Gastroesophageal sphincter (tissue), 4 donors: ENCODE measurements at regions not wholly inside any gene's neighbourhood (a gene's known extent, or its start where the extent isn't known, plus 50 kb on each side); places are given as distances from the start of the nearest gene placed in this dataset.

ENCODE experiments used
- ATAC-seq: fragments of 150-250 bp; one replicate; pipeline ENCODE4 v1.9.1; 2016; ENCODE audit warnings: mild to moderate bottlenecking, moderate library complexity
- H3K27ac ChIP-seq, 4 donors: fragments of 200-600 bp; sonication (generic) in 3 of 4; 1 replicate in 3 of 4; 2 replicates in 1 of 4; pipeline ENCODE4 v1.5.1; 2016 to 2019
- H3K27me3 ChIP-seq: fragments of 200-600 bp; sonication (generic); one replicate; pipeline ENCODE4 v1.5.1; 2019
- H3K36me3 ChIP-seq, 2 donors: fragments of 200-600 bp; sonication (generic); one replicate each; pipeline ENCODE4 v1.5.1; 2019; ENCODE audit warnings: control low read depth in 1 of 2
- H3K4me1 ChIP-seq, 3 donors: fragments of 200-600 bp; sonication (generic); 1 replicate in 2 of 3; 2 replicates in 1 of 3; pipeline ENCODE4 v1.5.1; 2016 to 2019; ENCODE audit warnings: control low read depth in 2 of 3
- H3K4me3 ChIP-seq, 2 donors: fragments of 200-600 bp; sonication (generic); one replicate each; pipeline ENCODE4 v1.5.1; 2019; ENCODE audit warnings: mild to moderate bottlenecking in 1 of 2, moderate library complexity in 1 of 2
- H3K9me3 ChIP-seq, 3 donors: fragments of 200-600 bp; sonication (generic); one replicate each; pipeline ENCODE4 v1.5.1; 2017 to 2019; ENCODE audit warnings: control low read depth in 2 of 3
- EP300 ChIP-seq: sonication (generic); formaldehyde crosslinking; IDR thresholded peaks from one replicate; pipeline ENCODE4 v1.6.1; 2017; ENCODE audit warnings: antibody characterized with exemption, mild to moderate bottlenecking
- POLR2A ChIP-seq, 2 donors: fragments of 450-650 bp; IDR thresholded peaks; one replicate each; pipeline ENCODE4 v1.6.1; 2017; ENCODE audit warnings: antibody characterized with exemption in 2 of 2, mild to moderate bottlenecking in 2 of 2, moderate library complexity in 1 of 2
- POLR2AphosphoS5 ChIP-seq: sonication (generic); formaldehyde crosslinking; IDR thresholded peaks from one replicate; pipeline ENCODE4 v1.6.1; 2017; ENCODE audit warnings: antibody characterized with exemption
- WGBS, 2 donors: methylation state at CpG; one replicate each; pipeline ENCODE4 v1.1.5; 2018; ENCODE audit warnings: low coverage in 1 of 2; 5-methylcytosine and 5-hydroxymethylcytosine counted together
- TF ChIP-seq, protein P1 (sequence below), 4 experiments: fragments of 200-600 bp in 2 of 4; fragments of 450-650 bp in 2 of 4; sonication (generic) in 1 of 4; IDR thresholded peaks; one replicate each; pipeline ENCODE4 v1.5.1; 2017 to 2019; ENCODE audit warnings: antibody characterized with exemption in 4 of 4, mild to moderate bottlenecking in 2 of 4, moderate library complexity in 2 of 4

GRCh38 chr1:219027146-219027673, 146.5 kb upstream of the LYPLAL1 start:
- no peak overlapping the region for H3K27ac ChIP-seq
- H3K4me1 ChIP-seq, result no peaks in the 10 kb centered on the region
- no peaks in the 10 kb centered on the region for H3K27me3 ChIP-seq
- H3K36me3 ChIP-seq, result no peaks in the 10 kb centered on the region
- WGBS, 2 donors, result 83 to 86% methylated on average over 3 to 4 of the region's 4 CpGs
- no peaks in the 10 kb centered on the region for H3K9me3 ChIP-seq
- no peak for ATAC-seq
- TF ChIP-seq EP300, result no peak
- H3K4me3 ChIP-seq, result no peak overlapping the region

DNA sequence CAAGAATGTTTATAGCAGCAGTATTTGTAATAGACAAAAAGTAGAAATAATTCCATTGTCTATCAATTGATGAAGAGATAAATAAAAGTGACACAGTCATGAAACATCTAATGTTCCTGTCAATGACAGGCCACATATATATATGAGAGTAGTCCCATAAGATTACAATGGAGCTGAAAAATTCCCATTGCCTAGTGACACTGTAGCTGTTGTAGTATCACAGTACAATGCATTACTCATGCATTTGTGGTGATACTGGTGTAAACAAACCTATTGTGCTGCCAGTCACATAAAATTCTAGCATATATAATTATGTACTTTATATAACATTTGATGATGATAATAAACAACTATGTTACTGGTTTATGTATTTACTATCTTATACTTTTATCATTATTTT, 141.9 kb upstream of the LYPLAL1 start:
- no peaks in the 10 kb centered on the region for H3K4me1 ChIP-seq
- no peak for TF ChIP-seq POLR2AphosphoS5
- no peak for TF ChIP-seq EP300
- no peak for TF ChIP-seq POLR2A (IDR thresholded peaks at IDR 0.05)
- H3K4me3 ChIP-seq, result no peak overlapping the region
- no peak for ATAC-seq
- no peaks in the 10 kb centered on the region for H3K9me3 ChIP-seq
- no peak overlapping the region for H3K27ac ChIP-seq
- no peaks in the 10 kb centered on the region for H3K36me3 ChIP-seq
- H3K27me3 ChIP-seq, result no peaks in the 10 kb centered on the region

DNA sequence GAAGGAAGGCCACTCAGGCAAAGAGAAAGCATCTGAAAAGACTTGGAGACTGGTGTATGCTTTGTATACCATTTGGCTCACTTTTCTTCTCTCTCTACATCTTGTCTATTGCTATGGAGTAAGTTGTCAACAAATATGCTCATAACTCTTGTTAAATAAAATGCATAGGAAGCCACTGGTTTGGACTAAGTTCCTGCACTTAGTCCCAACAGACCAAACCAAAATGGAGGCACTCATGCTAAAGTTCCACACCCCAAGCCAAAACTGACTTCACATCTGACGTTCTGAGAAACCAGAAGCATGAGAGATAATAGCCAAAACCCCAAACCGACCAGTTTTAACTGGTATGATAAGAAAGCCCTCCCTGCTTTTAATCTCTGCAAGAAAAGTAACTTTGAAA, 135.3 kb upstream of the LYPLAL1 start:
- ATAC-seq, result no peak
- TF ChIP-seq EP300, result no peak
- TF ChIP-seq, protein P1, sequence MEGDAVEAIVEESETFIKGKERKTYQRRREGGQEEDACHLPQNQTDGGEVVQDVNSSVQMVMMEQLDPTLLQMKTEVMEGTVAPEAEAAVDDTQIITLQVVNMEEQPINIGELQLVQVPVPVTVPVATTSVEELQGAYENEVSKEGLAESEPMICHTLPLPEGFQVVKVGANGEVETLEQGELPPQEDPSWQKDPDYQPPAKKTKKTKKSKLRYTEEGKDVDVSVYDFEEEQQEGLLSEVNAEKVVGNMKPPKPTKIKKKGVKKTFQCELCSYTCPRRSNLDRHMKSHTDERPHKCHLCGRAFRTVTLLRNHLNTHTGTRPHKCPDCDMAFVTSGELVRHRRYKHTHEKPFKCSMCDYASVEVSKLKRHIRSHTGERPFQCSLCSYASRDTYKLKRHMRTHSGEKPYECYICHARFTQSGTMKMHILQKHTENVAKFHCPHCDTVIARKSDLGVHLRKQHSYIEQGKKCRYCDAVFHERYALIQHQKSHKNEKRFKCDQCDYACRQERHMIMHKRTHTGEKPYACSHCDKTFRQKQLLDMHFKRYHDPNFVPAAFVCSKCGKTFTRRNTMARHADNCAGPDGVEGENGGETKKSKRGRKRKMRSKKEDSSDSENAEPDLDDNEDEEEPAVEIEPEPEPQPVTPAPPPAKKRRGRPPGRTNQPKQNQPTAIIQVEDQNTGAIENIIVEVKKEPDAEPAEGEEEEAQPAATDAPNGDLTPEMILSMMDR (IDR thresholded peaks at IDR 0.05), result no peak
- no peak for TF ChIP-seq POLR2AphosphoS5
- no peak for TF ChIP-seq POLR2A (IDR thresholded peaks at IDR 0.05)
- Histone ChIP-seq H3K36me3 (no peaks in the 10 kb centered on the region), H3K4me1 (no peaks in the 10 kb centered on the region), H3K27me3 (no peaks in the 10 kb centered on the region), H3K9me3 (no peaks in the 10 kb centered on the region), H3K27ac (no peak overlapping the region), H3K4me3 (no peak overlapping the region)
- 61 to 95% methylated on average over 2 of the region's 2 CpGs for WGBS, 2 donors

DNA sequence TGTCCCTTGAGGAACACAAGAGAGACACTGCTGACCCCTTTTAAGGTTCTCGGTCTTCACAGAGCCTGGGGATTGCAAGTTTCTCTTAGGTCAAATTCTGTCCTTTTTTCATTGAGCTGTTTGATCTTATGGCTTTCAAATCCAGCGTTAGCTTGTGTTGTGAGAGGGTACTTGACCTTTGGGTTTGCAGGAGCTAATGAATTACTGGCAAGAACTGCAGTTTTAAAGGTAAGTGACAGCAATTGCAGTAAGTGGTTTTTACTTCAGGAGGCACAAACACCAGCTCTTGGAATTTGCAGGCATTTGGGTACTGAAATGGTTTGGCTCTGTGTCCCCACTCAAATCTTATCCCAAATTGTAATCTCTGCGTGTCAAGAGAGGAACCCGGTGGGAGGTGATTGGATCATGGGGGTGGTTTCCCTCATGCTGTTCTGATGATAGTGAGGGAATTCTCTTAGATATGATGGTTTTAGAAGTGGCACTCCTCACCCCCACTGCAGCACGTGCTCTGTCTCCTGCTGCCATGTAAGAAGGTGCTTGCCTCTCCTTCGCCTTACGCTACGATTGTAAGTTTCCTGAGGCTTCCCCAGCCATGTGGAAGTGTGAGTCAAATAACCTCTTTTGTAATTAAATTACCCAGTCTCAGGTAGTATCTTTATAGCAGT, 134.5 kb upstream of the LYPLAL1 start:
- Histone ChIP-seq H3K27ac (no peak overlapping the region), H3K4me3 (no peak overlapping the region), H3K4me1 (no peaks in the 10 kb centered on the region), H3K36me3 (no peaks in the 10 kb centered on the region), H3K9me3 (no peaks in the 10 kb centered on the region), H3K27me3 (no peaks in the 10 kb centered on the region)
- ATAC-seq, result no peak
- TF ChIP-seq POLR2AphosphoS5 (no peak), EP300 (no peak), POLR2A (IDR thresholded peaks at IDR 0.05) (no peak)
- TF ChIP-seq, protein P1 (IDR thresholded peaks at IDR 0.05), result no peak
- WGBS, 2 donors, result 63 to 81% methylated on average over 2 to 8 of the region's 8 CpGs

DNA sequence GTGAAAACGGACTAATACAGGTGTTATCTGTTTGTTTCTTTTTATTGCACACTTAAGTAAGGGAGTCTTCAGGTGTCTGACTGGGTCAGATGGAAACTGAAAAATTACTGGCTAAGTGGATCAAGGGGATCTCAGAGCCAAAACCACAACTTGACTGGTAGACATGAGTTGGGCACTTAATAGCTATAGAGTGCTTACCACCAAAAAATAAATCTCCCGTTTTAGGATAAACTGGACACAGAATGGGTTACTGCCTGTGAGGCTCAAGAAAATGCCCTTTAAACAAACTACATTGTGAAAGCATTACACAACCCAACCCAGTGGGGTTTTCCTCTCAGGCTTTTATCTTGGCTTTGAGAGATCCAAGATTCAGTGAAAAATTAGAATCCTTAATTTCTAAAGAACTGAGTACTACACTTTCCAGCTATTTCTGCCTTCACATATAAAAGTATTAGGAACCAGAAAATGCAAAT, 134.0 kb upstream of the LYPLAL1 start:
- Histone ChIP-seq H3K4me1 (no peaks in the 10 kb centered on the region), H3K27ac (no peak overlapping the region), H3K36me3 (no peaks in the 10 kb centered on the region), H3K9me3 (no peaks in the 10 kb centered on the region), H3K27me3 (no peaks in the 10 kb centered on the region), H3K4me3 (no peak overlapping the region)
- ATAC-seq, result no peak
- TF ChIP-seq EP300, result no peak
- 82 to 100% methylated on average over 1 to 2 of the region's 2 CpGs for WGBS, 2 donors

- no peak overlapping the region for H3K27ac ChIP-seq
- TF ChIP-seq EP300 (no peak), POLR2AphosphoS5 (no peak), POLR2A (IDR thresholded peaks at IDR 0.05) (no peak)
- TF ChIP-seq, protein P1 (IDR thresholded peaks at IDR 0.05), result no peak
- no peaks in the 10 kb centered on the region for H3K4me1 ChIP-seq
- H3K9me3 ChIP-seq, result no peaks in the 10 kb centered on the region
- no peak for ATAC-seq
- H3K4me3 ChIP-seq, result no peak overlapping the region
- WGBS, 2 donors, result 90 to 95% methylated on average over 5 of the region's 5 CpGs
- no peaks in the 10 kb centered on the region for H3K27me3 ChIP-seq
- no peaks in the 10 kb centered on the region for H3K36me3 ChIP-seq
Measured at GRCh38 chr1:219040291-219040690, 133.4 kb upstream of the LYPLAL1 start.
